Right lobe of liver (tissue), 6 donors: ENCODE measurements at regions not wholly inside any gene's neighbourhood (a gene's known extent, or its start where the extent isn't known, plus 50 kb on each side); places are given as distances from the start of the nearest gene placed in this dataset.
A peak's percentile ranks its signal among the peaks of the same experiment; 100 is the strongest.

ENCODE experiments used
- ATAC-seq, 4 donors: fragments of 200-7000 bp; cut with Tn5 transposase; one replicate each; pipeline ENCODE4 v1.9.1; 2020; ENCODE audit warnings: mild to moderate bottlenecking in 4 of 4, moderate library complexity in 4 of 4
- DNase-seq, 3 donors: peaks; one replicate each; pipeline ENCODE4 v3.0.0-alpha.2; 2020
- H3K27ac ChIP-seq, 3 donors: fragments of 200-600 bp; one replicate each; pipeline ENCODE4 v1.8.0; 2022
- H3K27me3 ChIP-seq, 2 donors: fragments of 200-600 bp; one replicate each; pipeline ENCODE4 v1.8.0; 2022
- H3K36me3 ChIP-seq, 4 donors: fragments of 200-600 bp; sonication (generic) in 1 of 4; one replicate each; pipeline versions ENCODE4 v1.5.1 to v1.8.0; 2017 to 2022; ENCODE audit warnings: control low read depth in 1 of 4
- H3K4me1 ChIP-seq, 4 donors: fragments of 200-600 bp; sonication (generic) in 1 of 4; one replicate each; pipeline versions ENCODE4 v1.5.1 to v1.8.0; 2017 to 2022; ENCODE audit warnings: control low read depth in 1 of 4
- H3K4me3 ChIP-seq, 3 donors: fragments of 200-600 bp; one replicate each; pipeline ENCODE4 v1.8.0; 2022
- H3K9me3 ChIP-seq, 4 donors: fragments of 200-600 bp; sonication (generic) in 1 of 4; one replicate each; pipeline versions ENCODE4 v1.5.1 to v1.8.0; 2017 to 2022; ENCODE audit warnings: control low read depth in 1 of 4
- CTCF ChIP-seq, 4 donors: fragments of 200-600 bp in 3 of 4; fragments of 450-650 bp in 1 of 4; IDR thresholded peaks; one replicate each; pipeline versions ENCODE4 v1.5.1 to v1.8.0; 2016 to 2022; ENCODE audit warnings: antibody characterized with exemption in 4 of 4, mild to moderate bottlenecking in 2 of 4
- POLR2A ChIP-seq: fragments of 450-650 bp; IDR thresholded peaks from one replicate; pipeline ENCODE4 v1.6.1; 2017; ENCODE audit warnings: antibody characterized with exemption, mild to moderate bottlenecking
- whole genome bisulfite sequencing: methylation state at CpG from one replicate; pipeline ENCODE4 v1.1.6; 2018; ENCODE audit warnings: low coverage, low lambda C conversion rate; ENCODE audit not compliant: insufficient coverage; ENCODE audit errors: missing lambda C conversion rate; 5-methylcytosine and 5-hydroxymethylcytosine counted together
- intact Hi-C, 2 donors: fragments of 100-400 bp; cut with DNase I; formaldehyde crosslinking; loops; one replicate each; pipeline versions ENCODE4 v1.11.2 to v1.14.1; 2022
- donor health status: DM: no; HTN: yes; CAD: no.
- donor health status: DM: no; HTN: no; CAD: no.
- donor health status: DM: no; HTN: no; CAD: no.
- donor health status: DM: no; HTN: yes; CAD: no.
- donor health status: DM: no; HTN: yes; CAD: no.

- DNase-seq: no peak
- Histone ChIP-seq H3K9me3 (no peaks in the 10 kb centered on the region), H3K27me3 (no peaks in the 10 kb centered on the region), H3K27ac (no peak overlapping the region), H3K4me1 (no peaks in the 10 kb centered on the region), H3K4me3 (no peak overlapping the region), H3K36me3 (no peaks in the 10 kb centered on the region)
- intact Hi-C loops: no loop called here
- TF ChIP-seq CTCF (IDR thresholded peaks at IDR 0.05) (no peak), POLR2A (no peak)
- WGBS: 67% methylated on average over 2 of the region's 2 CpGs
- no peak for ATAC-seq
These were observed 99.9 kb upstream of the SKAP2 start for GRCh38 chr7:26964156-26964808.

- Histone ChIP-seq H3K4me3 (no peak overlapping the region), H3K36me3 (no peaks in the 10 kb centered on the region), H3K9me3 (no peaks in the 10 kb centered on the region), H3K27ac (no peak overlapping the region), H3K4me1 (no peaks in the 10 kb centered on the region), H3K27me3 (no peaks in the 10 kb centered on the region)
- DNase-seq: no peak
- intact Hi-C loops: no loop called here
- WGBS: 51% methylated on average over 3 of the region's 3 CpGs
- no peak for ATAC-seq
- TF ChIP-seq CTCF (IDR thresholded peaks at IDR 0.05) (no peak), POLR2A (no peak)
These were observed 94.9 kb upstream of the SKAP2 start for GRCh38 chr7:26959290-26959689.

GRCh38 chr7:26958834-26959233 lies 94.4 kb upstream of the SKAP2 start:
- H3K36me3 ChIP-seq: no peaks in the 10 kb centered on the region
- WGBS: 68% methylated on average over 5 of the region's 5 CpGs
- H3K4me3 ChIP-seq: no peak overlapping the region
- H3K27me3 ChIP-seq: no peaks in the 10 kb centered on the region
- peak in 1 of 4 donors; percentile 54 for ATAC-seq
- intact Hi-C loops: no loop called here
- DNase-seq: no peak
- TF ChIP-seq POLR2A (no peak), CTCF (IDR thresholded peaks at IDR 0.05) (no peak)
- no peak overlapping the region for H3K27ac ChIP-seq
- H3K9me3 ChIP-seq: no peaks in the 10 kb centered on the region
- H3K4me1 ChIP-seq: no peaks in the 10 kb centered on the region

GRCh38 chr7:26955516-26955915 lies 91.1 kb upstream of the SKAP2 start:
- intact Hi-C loops: no loop called here
- TF ChIP-seq POLR2A: no peak
- no peak for TF ChIP-seq CTCF (IDR thresholded peaks at IDR 0.05)

More at GRCh38 chr7:26955516-26955915, 91.1 kb upstream of the SKAP2 start:
- no peak for ATAC-seq
- 71% methylated on average over 2 of the region's 2 CpGs for WGBS
- Histone ChIP-seq H3K4me3 (no peak overlapping the region), H3K27me3 (no peaks in the 10 kb centered on the region), H3K9me3 (no peaks in the 10 kb centered on the region), H3K27ac (no peak overlapping the region), H3K36me3 (no peaks in the 10 kb centered on the region), H3K4me1 (no peaks in the 10 kb centered on the region)
- no peak for DNase-seq
